Endodermal cell (in vitro differentiated cells): ENCODE measurements at regions not wholly inside any gene's neighbourhood (a gene's known extent, or its start where the extent isn't known, plus 50 kb on each side); places are given as distances from the start of the nearest gene placed in this dataset.

Experiments used
- DNase-seq: peaks from one replicate; pipeline ENCODE4 v3.0.0-alpha.2; 2017
- H3K27ac ChIP-seq: 2 replicates; pipeline ENCODE4 v1.5.1; 2013; ENCODE audit warnings: mild to moderate bottlenecking, low read depth, low read length, moderate library complexity
- H3K27me3 ChIP-seq: 2 replicates; pipeline ENCODE4 v1.6.1; 2013; ENCODE audit warnings: mild to moderate bottlenecking, low read length, moderate library complexity; ENCODE audit not compliant: insufficient read depth, control insufficient read depth, poor library complexity, severe bottlenecking
- H3K36me3 ChIP-seq: 2 replicates; pipeline ENCODE4 v1.7.0; 2013; ENCODE audit warnings: mild to moderate bottlenecking, low read length, moderate library complexity; ENCODE audit not compliant: control insufficient read depth, insufficient read depth
- H3K4me1 ChIP-seq: one replicate; pipeline ENCODE4 v1.7.0; 2013; ENCODE audit warnings: low read length; ENCODE audit not compliant: control insufficient read depth, insufficient read depth
- H3K4me3 ChIP-seq: 2 replicates; pipeline ENCODE4 v1.5.1; 2013; ENCODE audit warnings: mild to moderate bottlenecking, low read length, moderate library complexity
- H3K9ac ChIP-seq: 2 replicates; pipeline ENCODE4 v1.6.1; 2013; ENCODE audit warnings: mild to moderate bottlenecking, low read length, moderate library complexity; ENCODE audit not compliant: poor library complexity, severe bottlenecking; ENCODE audit errors: extremely low read depth
- H3K9me3 ChIP-seq: 2 replicates; pipeline ENCODE4 v1.6.1; 2013; ENCODE audit warnings: mild to moderate bottlenecking, low read length, moderate library complexity; ENCODE audit not compliant: control insufficient read depth
- H3K27ac Mint-ChIP-seq: 2 replicates; pipeline ENCODE4 v1.8.0; 2020; ENCODE audit warnings: mixed read lengths
- H3K27me3 Mint-ChIP-seq: 2 replicates; pipeline ENCODE4 v1.8.0; 2021; ENCODE audit warnings: mild to moderate bottlenecking, mixed read lengths; ENCODE audit not compliant: insufficient read depth
- H3K36me3 Mint-ChIP-seq: 2 replicates; pipeline ENCODE4 v1.8.0; 2020; ENCODE audit warnings: low read depth, mixed read lengths
- H3K4me1 Mint-ChIP-seq: 2 replicates; pipeline ENCODE4 v1.8.0; 2020; ENCODE audit warnings: mixed read lengths
- H3K4me3 Mint-ChIP-seq: 2 replicates; pipeline ENCODE4 v1.8.0; 2020; ENCODE audit warnings: mild to moderate bottlenecking, moderate library complexity, mixed read lengths
- H3K9me3 Mint-ChIP-seq: 2 replicates; pipeline ENCODE4 v1.8.0; 2020; ENCODE audit warnings: mild to moderate bottlenecking, mixed read lengths
- WGBS, 2 experiments: methylation state at CpG; one replicate each; pipeline versions ENCODE4 v1.1.5 to v1.1.7; 2013; ENCODE audit warnings: missing lambda C conversion rate in 2 of 2, mixed read lengths in 1 of 2; ENCODE audit not compliant: insufficient coverage in 1 of 2, insufficient read length in 1 of 2; 5-methylcytosine and 5-hydroxymethylcytosine counted together
- TF ChIP-seq, protein P1 (sequence below): fragments of 200-600 bp; sonication (generic); conservative IDR thresholded peaks from 2 replicates; pipeline ENCODE4 v1.5.0; 2021; ENCODE audit warnings: antibody characterized with exemption, mild to moderate bottlenecking

DNA sequence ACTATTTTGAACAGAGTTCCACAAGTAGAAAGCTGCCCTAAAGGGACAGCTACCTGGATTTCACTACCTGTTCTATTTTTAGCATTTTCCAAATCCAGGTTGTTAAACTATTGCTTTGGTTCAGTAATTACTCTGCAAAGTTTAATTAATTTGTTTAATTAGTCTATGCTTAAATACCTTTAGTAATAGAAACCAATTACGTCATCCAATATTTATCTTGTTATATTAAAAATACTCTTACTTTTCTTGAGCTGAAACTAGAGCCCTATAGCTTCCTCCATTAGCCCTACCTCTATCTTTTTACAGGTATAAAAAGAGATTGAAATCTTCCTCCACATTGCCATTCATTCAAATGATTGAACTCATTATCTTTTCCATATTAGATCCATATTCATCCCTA lies 514.6 kb downstream of the DSC3 start:
- H3K36me3 Mint-ChIP-seq, result no peaks in the 10 kb centered on the region
- H3K9ac ChIP-seq, result no peak overlapping the region
- H3K27me3 ChIP-seq, result no peaks in the 10 kb centered on the region
- H3K9me3 ChIP-seq, result no peaks in the 10 kb centered on the region
- H3K4me1 ChIP-seq, result no peaks in the 10 kb centered on the region
- H3K4me3 Mint-ChIP-seq, result no peak overlapping the region
- H3K27me3 Mint-ChIP-seq, result no peaks in the 10 kb centered on the region
- TF ChIP-seq, protein P1, sequence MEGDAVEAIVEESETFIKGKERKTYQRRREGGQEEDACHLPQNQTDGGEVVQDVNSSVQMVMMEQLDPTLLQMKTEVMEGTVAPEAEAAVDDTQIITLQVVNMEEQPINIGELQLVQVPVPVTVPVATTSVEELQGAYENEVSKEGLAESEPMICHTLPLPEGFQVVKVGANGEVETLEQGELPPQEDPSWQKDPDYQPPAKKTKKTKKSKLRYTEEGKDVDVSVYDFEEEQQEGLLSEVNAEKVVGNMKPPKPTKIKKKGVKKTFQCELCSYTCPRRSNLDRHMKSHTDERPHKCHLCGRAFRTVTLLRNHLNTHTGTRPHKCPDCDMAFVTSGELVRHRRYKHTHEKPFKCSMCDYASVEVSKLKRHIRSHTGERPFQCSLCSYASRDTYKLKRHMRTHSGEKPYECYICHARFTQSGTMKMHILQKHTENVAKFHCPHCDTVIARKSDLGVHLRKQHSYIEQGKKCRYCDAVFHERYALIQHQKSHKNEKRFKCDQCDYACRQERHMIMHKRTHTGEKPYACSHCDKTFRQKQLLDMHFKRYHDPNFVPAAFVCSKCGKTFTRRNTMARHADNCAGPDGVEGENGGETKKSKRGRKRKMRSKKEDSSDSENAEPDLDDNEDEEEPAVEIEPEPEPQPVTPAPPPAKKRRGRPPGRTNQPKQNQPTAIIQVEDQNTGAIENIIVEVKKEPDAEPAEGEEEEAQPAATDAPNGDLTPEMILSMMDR, result no peak
- no peak overlapping the region for H3K4me3 ChIP-seq
- no peak for DNase-seq
- no peak overlapping the region for H3K27ac ChIP-seq
- H3K36me3 ChIP-seq, result no peaks in the 10 kb centered on the region
- H3K9me3 Mint-ChIP-seq, result peaks cover 2% of the 10 kb centered on the region
- no peak overlapping the region for H3K27ac Mint-ChIP-seq
- 92% methylated on average over 1 of the region's 1 CpG; no CpG with 5 or more reads in 1 of the 2 experiments for WGBS, 2 experiments
- H3K4me1 Mint-ChIP-seq, result peaks cover 16% of the 10 kb centered on the region

DNA sequence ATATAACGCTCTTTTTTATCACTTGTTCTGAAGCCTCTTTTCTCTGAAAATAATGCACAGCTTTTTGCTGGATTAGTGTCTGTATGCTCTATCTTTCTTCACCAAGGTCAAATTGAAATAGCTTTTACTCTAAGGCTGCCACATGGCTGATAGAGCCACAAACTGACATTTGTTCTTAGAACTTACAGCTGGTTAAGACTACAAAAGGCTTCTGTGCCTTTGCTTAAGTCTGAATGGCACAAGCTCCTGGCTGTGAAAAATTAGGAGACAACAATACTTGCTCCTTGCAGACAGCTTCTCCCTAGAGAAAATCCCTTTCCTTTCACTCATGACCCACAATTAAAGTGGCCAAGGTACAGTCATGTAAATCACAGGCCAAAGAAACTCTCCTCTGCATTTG lies 515.3 kb downstream of the DSC3 start:
- Histone ChIP-seq H3K27ac (peak overlapping the region; percentile 4), H3K36me3 (no peaks in the 10 kb centered on the region), H3K9me3 (no peaks in the 10 kb centered on the region), H3K9ac (no peak overlapping the region), H3K4me1 (no peaks in the 10 kb centered on the region), H3K4me3 (no peak overlapping the region), H3K27me3 (no peaks in the 10 kb centered on the region)
- peaks cover 14% of the 10 kb centered on the region for H3K4me1 Mint-ChIP-seq
- TF ChIP-seq, protein P1, result no peak
- no peaks in the 10 kb centered on the region for H3K36me3 Mint-ChIP-seq
- peaks cover 2% of the 10 kb centered on the region for H3K9me3 Mint-ChIP-seq
- no peak overlapping the region for H3K27ac Mint-ChIP-seq
- H3K27me3 Mint-ChIP-seq, result no peaks in the 10 kb centered on the region
- no peak overlapping the region for H3K4me3 Mint-ChIP-seq
- DNase-seq, result no peak
- WGBS, 2 experiments, result 83% methylated on average over 1 of the region's 1 CpG; no CpG with 5 or more reads in 1 of the 2 experiments

DNA sequence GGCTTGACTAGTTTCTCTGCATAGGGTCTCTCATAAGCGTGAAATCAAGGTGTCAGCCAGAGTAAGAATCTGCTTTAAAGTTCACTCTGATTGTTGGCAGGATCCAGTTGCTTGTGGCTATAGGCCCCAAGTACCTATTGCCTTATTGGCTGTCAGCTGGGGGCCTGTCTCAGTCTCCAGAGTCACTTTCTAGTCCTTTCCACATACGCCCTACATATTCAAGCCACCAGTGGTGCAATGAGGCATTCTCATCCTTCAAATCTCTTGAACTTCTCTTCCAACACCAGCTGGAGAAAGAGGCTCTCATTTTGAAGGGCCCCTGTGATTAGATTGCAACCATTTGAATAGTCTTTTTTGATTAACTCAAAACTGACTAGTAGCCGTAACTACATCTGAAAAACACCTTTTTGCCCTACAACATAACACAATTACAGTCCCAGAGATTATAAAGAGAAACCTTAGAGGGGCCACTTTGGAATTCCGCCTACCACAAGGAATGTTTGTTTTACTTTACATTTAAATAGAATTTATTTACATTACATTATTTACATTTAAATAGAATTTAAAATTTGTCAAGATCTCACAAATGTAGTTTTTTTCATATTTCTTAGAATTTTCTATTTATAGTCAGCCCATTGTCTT lies 520.1 kb downstream of the DSC3 start:
- Mint-ChIP-seq H3K4me1 (peaks cover 20% of the 10 kb centered on the region), H3K4me3 (no peak overlapping the region), H3K36me3 (no peaks in the 10 kb centered on the region), H3K27ac (no peak overlapping the region), H3K9me3 (peaks cover 2% of the 10 kb centered on the region), H3K27me3 (no peaks in the 10 kb centered on the region)
- no peak overlapping the region for H3K9ac ChIP-seq
- WGBS, 2 experiments, result 94 to 100% methylated on average over 2 to 3 of the region's 4 CpGs
- H3K4me3 ChIP-seq, result no peak overlapping the region
- peak; percentile 47 for DNase-seq
- H3K27me3 ChIP-seq, result no peaks in the 10 kb centered on the region
- no peaks in the 10 kb centered on the region for H3K36me3 ChIP-seq
- H3K27ac ChIP-seq, result no peak overlapping the region
- no peaks in the 10 kb centered on the region for H3K9me3 ChIP-seq
- TF ChIP-seq, protein P1, result no peak
- H3K4me1 ChIP-seq, result no peaks in the 10 kb centered on the region
